Neural progenitor cell (in vitro differentiated cells): ENCODE measurements at regions not wholly inside any gene's neighbourhood (a gene's known extent, or its start where the extent isn't known, plus 50 kb on each side); places are given as distances from the start of the nearest gene placed in this dataset.

Experiments
- DNase-seq: peaks from one replicate; pipeline ENCODE4 v3.0.0-alpha.2; 2016; ENCODE audit warnings: low spot score
- H2AFZ ChIP-seq: fragments of 200-600 bp; sonication (generic); replicated peaks from 2 replicates; pipeline ENCODE4 v1.6.1; 2016; ENCODE audit warnings: antibody characterized with exemption
- H3F3A ChIP-seq: fragments of 200-600 bp; sonication (generic); 2 replicates; pipeline ENCODE4 v1.6.1; 2016; ENCODE audit warnings: antibody characterized with exemption, low read depth
- H3K27ac ChIP-seq: fragments of 200-600 bp; sonication (generic); 2 replicates; pipeline ENCODE4 v1.5.1; 2016; ENCODE audit warnings: mild to moderate bottlenecking
- H3K27me3 ChIP-seq: fragments of 200-600 bp; sonication (generic); 2 replicates; pipeline ENCODE4 v1.6.1; 2016; ENCODE audit warnings: mild to moderate bottlenecking, moderate library complexity
- H3K36me3 ChIP-seq: fragments of 200-600 bp; sonication (generic); 2 replicates; pipeline ENCODE4 v1.5.1; 2016
- H3K4me1 ChIP-seq: fragments of 200-600 bp; sonication (generic); 2 replicates; pipeline ENCODE4 v1.6.1; 2016; ENCODE audit warnings: mixed run types
- H3K4me2 ChIP-seq: fragments of 200-600 bp; sonication (generic); 2 replicates; pipeline ENCODE4 v1.6.1; 2016
- H3K4me3 ChIP-seq: fragments of 200-600 bp; sonication (generic); 2 replicates; pipeline ENCODE4 v1.5.1; 2016
- H3K79me2 ChIP-seq: fragments of 200-600 bp; sonication (generic); 2 replicates; pipeline ENCODE4 v1.6.1; 2016; ENCODE audit warnings: low read depth
- H3K9ac ChIP-seq: fragments of 200-600 bp; sonication (generic); 2 replicates; pipeline ENCODE4 v1.6.1; 2016
- H3K9me3 ChIP-seq: fragments of 200-600 bp; sonication (generic); 2 replicates; pipeline ENCODE4 v1.5.1; 2016; ENCODE audit warnings: low read depth
- H4K20me1 ChIP-seq: fragments of 200-600 bp; sonication (generic); 2 replicates; pipeline ENCODE4 v1.6.1; 2016; ENCODE audit warnings: low read depth
- H3K27ac Mint-ChIP-seq: 3 replicates; pipeline ENCODE4 v1.8.0; 2021; ENCODE audit warnings: mixed read lengths
- H3K27me3 Mint-ChIP-seq: 2 replicates; pipeline ENCODE4 v1.8.0; 2022; ENCODE audit warnings: low read depth, mild to moderate bottlenecking, inconsistent platforms, moderate library complexity, mixed read lengths; ENCODE audit not compliant: insufficient read depth
- H3K36me3 Mint-ChIP-seq: 3 replicates; pipeline ENCODE4 v1.8.0; 2021; ENCODE audit warnings: mixed read lengths
- H3K4me1 Mint-ChIP-seq: 3 replicates; pipeline ENCODE4 v1.8.0; 2021; ENCODE audit warnings: mixed read lengths
- H3K4me3 Mint-ChIP-seq: 3 replicates; pipeline ENCODE4 v1.8.0; 2021; ENCODE audit warnings: mild to moderate bottlenecking, moderate library complexity, mixed read lengths
- H3K9me3 Mint-ChIP-seq: 3 replicates; pipeline ENCODE4 v1.8.0; 2020; ENCODE audit warnings: mixed read lengths
- EZH2 ChIP-seq: fragments of 200-600 bp; sonication (generic); IDR thresholded peaks from 2 replicates; pipeline ENCODE4 v1.6.1; 2017; ENCODE audit warnings: antibody characterized with exemption, mild to moderate bottlenecking, moderate library complexity
- EZH2phosphoT487 ChIP-seq: fragments of 200-600 bp; sonication (generic); IDR thresholded peaks from 2 replicates; pipeline ENCODE4 v1.6.1; 2017; ENCODE audit warnings: antibody characterized with exemption
- TF ChIP-seq, protein P1 (sequence below): fragments of 200-600 bp; sonication (generic); IDR thresholded peaks from 2 replicates; pipeline ENCODE4 v1.5.1; 2017; ENCODE audit warnings: antibody characterized with exemption, mild to moderate bottlenecking

DNA sequence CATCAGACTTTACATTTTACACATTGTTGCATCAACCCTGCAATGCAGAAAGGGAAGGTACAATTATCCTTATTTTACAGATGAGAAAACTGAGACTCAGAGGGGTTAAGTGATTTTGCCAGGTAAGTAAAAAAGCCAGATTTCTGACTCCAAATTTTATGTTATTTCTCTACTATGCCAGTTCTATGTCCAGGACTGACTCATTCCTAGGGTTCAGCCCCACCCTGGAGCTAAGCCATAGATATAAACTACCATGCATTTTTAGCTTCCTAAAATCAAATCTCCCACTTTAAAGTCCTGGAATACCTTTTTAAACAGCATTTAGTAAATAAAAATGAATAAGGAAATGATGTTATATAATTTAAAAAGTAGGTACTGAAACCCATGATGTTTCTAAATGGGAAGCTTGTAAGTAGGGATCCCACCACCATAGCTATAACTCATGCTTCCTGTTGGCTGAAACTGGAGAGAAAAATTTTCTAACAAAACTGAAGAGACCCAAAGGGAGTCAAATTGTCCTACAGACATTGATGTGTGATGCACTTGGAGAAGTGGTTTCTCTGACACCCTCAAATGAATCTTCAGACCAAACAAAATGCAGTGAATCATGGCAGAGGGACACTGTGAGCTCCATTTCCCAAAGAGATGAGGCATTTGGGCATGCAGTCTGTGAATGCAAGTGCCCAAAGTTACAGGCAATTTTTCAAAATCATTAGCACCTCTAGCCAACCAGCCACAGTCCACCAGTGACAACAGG is 301.7 kb upstream of the UMPS start:
- Mint-ChIP-seq H3K27me3 (no peaks in the 10 kb centered on the region), H3K9me3 (no peaks in the 10 kb centered on the region), H3K4me1 (no peaks in the 10 kb centered on the region), H3K27ac (no peak overlapping the region), H3K4me3 (no peak overlapping the region), H3K36me3 (peaks cover 17% of the 10 kb centered on the region)
- Histone ChIP-seq H3K9me3 (no peaks in the 10 kb centered on the region), H3F3A (no peaks in the 10 kb centered on the region), H2AFZ (no peak overlapping the region), H3K36me3 (no peaks in the 10 kb centered on the region), H3K27ac (no peak overlapping the region), H3K9ac (no peak overlapping the region), H3K4me3 (no peak overlapping the region), H3K79me2 (no peaks in the 10 kb centered on the region), H3K4me2 (no peak overlapping the region), H3K4me1 (no peaks in the 10 kb centered on the region), H3K27me3 (no peaks in the 10 kb centered on the region), H4K20me1 (no peaks in the 10 kb centered on the region)
- no peak for DNase-seq
- TF ChIP-seq EZH2phosphoT487: no peak
- TF ChIP-seq, protein P1, sequence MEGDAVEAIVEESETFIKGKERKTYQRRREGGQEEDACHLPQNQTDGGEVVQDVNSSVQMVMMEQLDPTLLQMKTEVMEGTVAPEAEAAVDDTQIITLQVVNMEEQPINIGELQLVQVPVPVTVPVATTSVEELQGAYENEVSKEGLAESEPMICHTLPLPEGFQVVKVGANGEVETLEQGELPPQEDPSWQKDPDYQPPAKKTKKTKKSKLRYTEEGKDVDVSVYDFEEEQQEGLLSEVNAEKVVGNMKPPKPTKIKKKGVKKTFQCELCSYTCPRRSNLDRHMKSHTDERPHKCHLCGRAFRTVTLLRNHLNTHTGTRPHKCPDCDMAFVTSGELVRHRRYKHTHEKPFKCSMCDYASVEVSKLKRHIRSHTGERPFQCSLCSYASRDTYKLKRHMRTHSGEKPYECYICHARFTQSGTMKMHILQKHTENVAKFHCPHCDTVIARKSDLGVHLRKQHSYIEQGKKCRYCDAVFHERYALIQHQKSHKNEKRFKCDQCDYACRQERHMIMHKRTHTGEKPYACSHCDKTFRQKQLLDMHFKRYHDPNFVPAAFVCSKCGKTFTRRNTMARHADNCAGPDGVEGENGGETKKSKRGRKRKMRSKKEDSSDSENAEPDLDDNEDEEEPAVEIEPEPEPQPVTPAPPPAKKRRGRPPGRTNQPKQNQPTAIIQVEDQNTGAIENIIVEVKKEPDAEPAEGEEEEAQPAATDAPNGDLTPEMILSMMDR: no peak
- TF ChIP-seq EZH2: no peak

DNA sequence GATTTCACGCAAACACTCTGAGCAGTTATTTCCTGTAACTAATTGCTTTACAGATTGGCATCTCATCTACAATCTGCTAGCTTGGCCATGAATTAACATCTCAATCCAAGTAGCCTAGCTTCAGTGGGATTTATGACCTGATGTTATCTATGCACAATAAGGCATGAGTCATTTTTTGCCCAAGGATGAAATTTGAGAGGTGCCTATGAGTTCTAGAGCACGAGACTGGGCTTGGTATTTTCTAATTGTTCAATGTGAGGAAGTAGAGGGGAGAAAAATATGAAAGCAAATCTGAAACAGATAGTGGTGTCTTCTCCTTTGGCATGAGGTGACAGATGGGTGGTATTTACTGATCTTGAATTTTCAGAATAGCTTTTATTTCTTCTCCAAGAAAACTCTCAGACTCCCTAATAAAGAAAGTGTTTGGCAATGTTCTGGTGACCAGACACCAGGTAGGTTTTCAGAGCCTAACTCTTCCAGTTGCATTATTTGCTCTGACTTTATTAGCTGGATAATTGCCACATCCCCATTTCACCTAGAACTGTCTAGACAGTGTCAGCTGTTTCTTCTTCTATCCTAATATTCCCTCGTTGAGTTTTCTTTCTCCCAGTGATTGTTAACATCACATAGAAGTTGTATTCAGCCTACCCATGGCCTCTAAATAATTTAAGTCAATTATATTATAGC is 301.0 kb upstream of the UMPS start:
- no peaks in the 10 kb centered on the region for H3F3A ChIP-seq
- Mint-ChIP-seq H3K9me3 (no peaks in the 10 kb centered on the region), H3K27me3 (no peaks in the 10 kb centered on the region), H3K4me1 (no peaks in the 10 kb centered on the region), H3K4me3 (no peak overlapping the region), H3K27ac (no peak overlapping the region), H3K36me3 (peaks cover 19% of the 10 kb centered on the region)
- H2AFZ ChIP-seq: no peak overlapping the region
- H3K9ac ChIP-seq: no peak overlapping the region
- no peak overlapping the region for H3K27ac ChIP-seq
- no peaks in the 10 kb centered on the region for H3K9me3 ChIP-seq
- H4K20me1 ChIP-seq: no peaks in the 10 kb centered on the region
- H3K4me3 ChIP-seq: no peak overlapping the region
- H3K79me2 ChIP-seq: no peaks in the 10 kb centered on the region
- DNase-seq: no peak
- H3K36me3 ChIP-seq: no peaks in the 10 kb centered on the region
- TF ChIP-seq, protein P1: no peak
- no peak for TF ChIP-seq EZH2
- no peak for TF ChIP-seq EZH2phosphoT487
- no peaks in the 10 kb centered on the region for H3K4me1 ChIP-seq
- H3K4me2 ChIP-seq: no peak overlapping the region
- H3K27me3 ChIP-seq: no peaks in the 10 kb centered on the region

DNA sequence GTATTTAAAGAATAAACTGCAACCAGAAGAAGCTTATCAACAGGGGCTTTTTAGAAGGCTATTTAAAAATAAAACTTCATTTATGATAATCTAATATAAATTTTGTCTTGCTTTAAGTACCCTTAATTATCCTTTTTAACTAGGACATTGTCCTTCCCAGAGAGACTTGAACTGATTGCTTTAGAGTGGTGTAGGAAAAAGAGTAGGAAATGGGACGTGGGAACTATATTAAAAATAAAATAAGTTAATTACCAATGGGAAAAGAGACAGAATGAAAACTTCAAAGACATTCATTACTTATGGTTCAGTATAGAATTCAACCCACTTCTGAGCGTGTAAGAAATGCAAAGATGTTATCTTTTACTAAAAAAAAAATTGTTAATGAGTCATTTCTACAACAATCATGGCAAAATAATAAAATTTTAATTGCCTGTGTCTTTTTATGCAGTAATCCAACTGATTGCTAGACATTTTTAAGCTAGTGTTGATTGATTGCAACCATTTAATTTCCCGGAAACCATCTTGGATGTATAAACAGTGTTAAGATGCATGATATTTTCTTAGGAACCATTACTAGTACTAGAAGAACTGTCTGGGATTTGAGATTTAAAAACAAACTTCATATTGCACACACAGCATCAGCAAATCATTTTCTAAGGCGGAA is 298.8 kb upstream of the UMPS start:
- Histone ChIP-seq H3K79me2 (no peaks in the 10 kb centered on the region), H3K27ac (no peak overlapping the region), H3K9me3 (no peaks in the 10 kb centered on the region), H3K9ac (no peak overlapping the region), H3K4me1 (no peaks in the 10 kb centered on the region), H3K27me3 (no peaks in the 10 kb centered on the region), H4K20me1 (no peaks in the 10 kb centered on the region), H3K36me3 (no peaks in the 10 kb centered on the region), H3K4me2 (no peak overlapping the region), H3K4me3 (no peak overlapping the region), H2AFZ (no peak overlapping the region), H3F3A (no peaks in the 10 kb centered on the region)
- Mint-ChIP-seq H3K9me3 (no peaks in the 10 kb centered on the region), H3K4me1 (no peaks in the 10 kb centered on the region), H3K36me3 (peaks cover 33% of the 10 kb centered on the region), H3K27ac (no peak overlapping the region), H3K27me3 (no peaks in the 10 kb centered on the region), H3K4me3 (no peak overlapping the region)
- no peak for DNase-seq
- TF ChIP-seq, protein P1: no peak
- TF ChIP-seq EZH2 (no peak), EZH2phosphoT487 (no peak)
